TTC549 (cell line): ENCODE measurements at regions not wholly inside any gene's neighbourhood (a gene's known extent, or its start where the extent isn't known, plus 50 kb on each side); places are given as distances from the start of the nearest gene placed in this dataset.
A peak's percentile ranks its signal among the peaks of the same experiment; 100 is the strongest.

ENCODE experiments used
- FAIRE-seq: peaks from 2 replicates; lab custom pipeline; 2012; peaks lifted over from hg19 to GRCh38; lab: Jason Lieb, UNC

DNA sequence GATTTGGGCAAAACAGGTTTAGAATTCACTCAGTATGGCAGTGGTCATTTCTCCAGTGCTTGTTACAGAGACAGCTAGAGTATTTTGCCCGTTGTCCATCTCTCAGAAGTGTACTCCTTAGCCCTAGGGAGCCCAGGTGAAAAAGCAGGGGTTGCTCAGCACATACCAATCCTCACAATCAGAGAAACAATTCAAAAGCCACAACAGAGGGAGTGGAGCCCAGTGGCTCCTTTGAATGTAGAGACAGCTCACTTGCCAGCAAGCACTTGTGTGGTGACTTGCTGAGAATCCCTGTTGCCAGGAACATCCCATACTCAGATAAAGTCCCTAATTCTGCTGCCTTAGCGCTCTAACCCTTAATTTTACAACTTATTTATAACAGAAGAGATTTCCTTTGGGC is 1488.3 kb downstream of the RPA4 start:
- FAIRE-seq: no peak

- no peak for FAIRE-seq
Observed at GRCh38 chrX:98379134-98379533, 1495.4 kb downstream of the RPA4 start.

DNA sequence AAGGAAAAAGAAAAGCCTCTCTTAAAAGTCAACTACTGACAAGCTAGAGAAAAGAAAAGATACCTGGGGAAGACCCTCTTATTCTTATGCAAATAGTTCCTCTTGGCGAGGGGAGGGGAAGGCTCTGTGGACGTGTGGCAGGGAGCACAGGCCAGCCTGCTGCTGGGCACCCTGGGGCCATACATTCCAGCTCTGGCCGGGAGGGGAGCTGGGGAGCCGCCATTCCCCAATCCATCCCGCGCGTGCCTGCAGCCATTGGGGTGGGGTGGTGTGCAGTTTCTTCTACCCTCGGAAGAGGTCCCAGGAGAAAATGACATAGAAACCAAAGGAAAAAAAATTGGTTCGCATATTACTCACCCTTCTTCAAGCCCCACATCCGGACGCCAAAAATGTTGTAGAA is 1496.4 kb downstream of the RPA4 start:
- no peak for FAIRE-seq

DNA sequence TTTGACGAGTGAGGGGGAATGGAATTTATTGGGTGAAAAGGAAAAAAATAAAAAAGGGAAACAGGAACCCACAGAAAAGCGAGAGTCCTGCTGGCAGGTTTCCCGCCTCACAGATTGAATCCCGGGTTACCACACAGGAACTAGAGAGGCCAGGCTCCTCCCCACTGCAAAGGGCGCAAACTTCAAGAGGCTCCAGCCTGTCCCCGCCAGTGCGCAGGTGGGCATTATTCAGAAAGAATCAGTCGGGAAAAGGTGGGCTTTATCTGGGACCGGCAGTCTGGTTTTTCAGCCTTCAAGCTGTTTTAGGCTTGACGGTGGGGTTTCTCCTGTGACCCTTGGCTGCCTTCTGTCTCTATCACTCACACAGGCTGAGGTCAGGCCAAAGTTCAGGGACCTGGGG is 1496.8 kb downstream of the RPA4 start:
- no peak for FAIRE-seq

DNA sequence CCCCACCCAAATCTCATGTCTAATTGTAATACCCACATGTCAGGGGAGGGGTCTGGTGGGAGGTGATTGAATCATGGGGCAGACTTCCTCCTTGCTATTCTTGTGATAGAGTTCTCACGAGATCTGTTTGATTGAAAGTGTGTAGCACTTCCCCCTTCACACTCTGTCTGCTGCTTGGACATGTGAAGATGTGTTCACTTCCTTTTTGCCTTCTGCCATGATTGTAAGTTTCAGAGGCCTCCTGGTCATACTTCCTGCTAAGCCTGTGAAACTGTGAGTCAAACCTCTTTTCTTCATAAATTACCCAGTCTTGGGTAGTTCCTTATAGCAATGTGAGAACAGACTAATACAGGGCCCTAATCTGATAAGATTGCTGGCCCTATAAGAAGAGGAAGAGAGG is 1514.8 kb downstream of the RPA4 start:
- no peak for FAIRE-seq

GRCh38 chrX:98405376-98405775 is 1521.7 kb downstream of the RPA4 start:
- FAIRE-seq: no peak

GRCh38 chrX:98407584-98407983 is 1523.9 kb downstream of the RPA4 start:
- FAIRE-seq: no peak

- no peak for FAIRE-seq
Observed at GRCh38 chrX:98409867-98410266, 1526.2 kb downstream of the RPA4 start.

GRCh38 chrX:98412058-98412457 is 1528.3 kb downstream of the RPA4 start:
- no peak for FAIRE-seq

- FAIRE-seq: no peak
Observed at GRCh38 chrX:98422536-98422935, 1538.8 kb downstream of the RPA4 start.

- no peak for FAIRE-seq
Observed at GRCh38 chrX:98432413-98432812, 1548.7 kb downstream of the RPA4 start.

DNA sequence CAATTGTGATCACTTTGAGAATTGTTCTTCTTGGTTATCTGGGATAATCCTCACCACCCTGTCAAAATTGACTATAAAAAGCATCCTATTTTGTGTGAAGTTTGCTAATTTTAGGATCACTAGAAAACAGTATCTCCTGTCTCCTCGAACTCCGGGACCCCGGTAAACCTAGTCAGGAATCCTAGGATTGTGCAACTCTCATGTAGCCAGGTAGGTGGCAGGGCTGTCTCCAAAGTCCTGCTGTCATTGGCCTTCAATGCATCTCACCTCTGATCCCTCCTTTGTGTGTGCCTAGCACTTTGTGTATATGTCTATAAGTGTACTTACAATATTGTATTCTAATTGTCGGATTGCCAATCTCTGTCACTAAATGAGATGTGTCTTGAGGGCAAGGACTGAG is 1564.8 kb downstream of the RPA4 start:
- no peak for FAIRE-seq

DNA sequence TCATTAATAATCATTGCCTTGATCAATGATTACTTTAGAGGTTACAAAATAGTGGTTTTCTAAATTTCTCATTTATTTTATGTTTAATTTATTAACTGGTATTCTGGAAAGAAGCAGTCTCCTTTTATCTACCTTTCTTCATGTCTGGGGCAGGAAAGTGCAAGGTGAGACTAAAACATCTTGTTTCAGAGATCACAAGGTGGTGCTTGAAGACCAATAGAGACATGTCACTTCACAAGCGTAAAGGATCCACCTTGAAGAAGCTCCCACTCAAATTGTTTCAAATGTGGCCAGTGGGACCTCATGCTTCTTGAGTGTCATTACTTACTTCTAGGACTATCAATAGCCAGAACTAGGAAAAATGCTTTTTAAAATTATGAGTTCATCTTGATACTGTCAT is 1568.7 kb downstream of the RPA4 start:
- no peak for FAIRE-seq

DNA sequence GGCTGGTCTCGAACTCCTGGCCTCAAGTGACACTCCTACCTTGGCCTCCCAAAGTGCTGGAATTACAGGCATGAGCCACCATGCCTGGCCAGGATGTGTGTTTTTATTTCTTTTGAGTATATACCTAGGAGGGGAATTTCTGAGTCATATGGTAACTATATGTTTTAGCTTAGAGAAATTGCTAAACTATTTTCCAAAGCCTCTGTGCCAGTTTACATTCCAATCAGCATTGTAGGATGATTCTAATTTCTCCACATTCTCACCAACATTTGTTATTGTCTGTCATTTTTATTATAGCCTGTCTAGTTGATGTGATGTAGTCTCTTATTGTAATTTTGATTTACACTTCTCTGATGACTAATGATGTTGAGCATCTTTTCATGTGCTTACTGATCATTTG is 1576.0 kb downstream of the RPA4 start:
- no peak for FAIRE-seq

GRCh38 chrX:98480606-98481005 is 1596.9 kb downstream of the RPA4 start:
- no peak for FAIRE-seq

DNA sequence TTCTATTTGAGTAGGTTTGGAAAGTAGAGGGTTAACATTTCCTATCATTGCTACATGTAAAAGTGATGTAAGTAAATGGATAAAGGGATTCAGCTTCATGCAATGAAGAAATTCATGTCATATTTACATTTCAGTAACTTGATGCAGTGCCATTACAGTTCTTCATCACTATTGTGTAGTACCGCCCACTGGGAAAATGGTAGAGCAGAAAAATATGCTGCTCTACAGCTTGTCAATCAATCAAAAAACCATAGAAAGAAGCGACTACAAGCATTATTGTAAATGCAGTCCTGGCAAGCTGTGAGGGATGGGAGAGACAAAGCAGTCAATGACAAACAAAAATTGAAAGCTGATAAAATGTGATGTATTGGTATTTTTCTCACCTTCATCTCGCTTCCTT is 1597.9 kb downstream of the RPA4 start:
- FAIRE-seq: no peak

- FAIRE-seq: no peak
Observed at GRCh38 chrX:98490670-98491069, 1607.0 kb downstream of the RPA4 start.

GRCh38 chrX:98501426-98501825 is 1617.7 kb downstream of the RPA4 start:
- no peak for FAIRE-seq

DNA sequence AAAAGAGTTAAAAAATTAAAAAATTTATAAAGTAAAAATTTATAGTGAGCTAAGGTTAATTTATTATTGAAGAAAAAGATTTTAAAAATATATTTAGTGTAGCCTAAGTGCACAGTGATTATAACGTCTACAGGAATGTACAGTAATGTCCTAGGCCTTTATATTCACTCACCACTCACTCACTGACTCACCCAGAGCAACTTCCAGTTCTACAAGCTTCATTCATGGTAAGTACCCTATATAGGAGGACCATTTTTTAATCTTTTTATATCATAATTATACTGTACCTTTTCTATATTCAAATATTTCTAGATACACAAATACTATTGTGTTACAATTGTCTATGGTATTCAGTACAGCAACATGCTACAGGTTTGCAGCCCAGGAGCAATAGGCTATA is 1623.2 kb downstream of the RPA4 start:
- FAIRE-seq: no peak

GRCh38 chrX:98514032-98514431 is 1630.3 kb downstream of the RPA4 start:
- FAIRE-seq: no peak

GRCh38 chrX:98516120-98516519 is 1632.4 kb downstream of the RPA4 start:
- no peak for FAIRE-seq

DNA sequence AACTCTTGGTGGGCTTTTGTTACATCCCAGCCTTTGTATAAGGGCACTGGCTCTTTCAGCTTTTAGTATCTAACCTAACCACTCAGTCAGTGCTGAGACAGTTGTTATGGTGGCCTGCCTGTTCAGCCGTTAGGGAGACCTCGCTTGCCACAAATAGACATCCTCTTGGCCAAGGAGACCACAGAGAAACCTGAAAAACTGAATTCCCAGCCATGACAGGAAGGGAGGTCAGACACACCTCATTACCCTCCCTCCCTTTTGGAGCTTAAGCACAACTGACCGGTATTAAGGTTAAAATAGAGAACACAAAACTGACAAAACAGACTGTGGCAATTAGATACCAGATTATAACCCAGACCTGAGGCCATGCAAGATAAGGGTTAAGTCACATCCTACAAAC is 1639.3 kb downstream of the RPA4 start:
- FAIRE-seq: no peak

DNA sequence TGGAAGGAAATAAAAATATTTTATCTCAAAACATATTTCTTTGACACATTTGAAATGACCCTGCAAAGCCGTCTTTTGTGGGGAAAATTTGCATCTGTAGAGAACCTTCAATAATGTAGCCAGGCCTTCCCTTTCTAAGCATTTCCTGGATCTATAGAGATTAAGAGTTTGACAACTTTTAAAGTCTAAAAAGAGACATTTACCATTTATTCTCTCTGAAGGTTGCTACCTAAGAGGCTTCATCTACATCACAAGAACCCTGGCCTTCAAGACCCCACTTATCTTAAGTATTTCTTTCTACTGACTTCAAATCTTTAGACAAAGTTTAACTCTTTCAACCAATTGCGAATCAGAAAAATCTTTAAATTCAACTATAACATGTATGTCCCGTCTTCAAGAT is 1639.8 kb downstream of the RPA4 start:
- FAIRE-seq: no peak

- no peak for FAIRE-seq
Observed at GRCh38 chrX:98548519-98548918, 1664.8 kb downstream of the RPA4 start.

DNA sequence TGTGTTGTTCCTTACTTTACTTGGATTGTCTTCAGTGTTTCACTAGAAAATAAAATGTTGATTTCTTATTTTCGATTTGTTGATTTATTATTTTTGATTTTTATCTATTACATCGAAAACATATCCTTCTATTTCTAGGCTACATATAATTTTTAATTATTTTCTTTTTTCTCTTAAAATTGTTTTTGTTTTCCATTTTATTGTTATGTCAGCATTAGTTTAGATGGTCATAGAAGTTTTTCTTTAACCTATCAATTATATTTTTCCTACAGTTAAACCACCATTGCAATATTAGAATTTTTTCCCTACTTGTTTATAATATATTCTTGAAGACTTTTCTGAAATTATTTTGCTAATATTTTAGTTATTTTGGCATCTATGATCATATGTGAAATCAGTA is 1685.1 kb downstream of the RPA4 start:
- peak; percentile 33 for FAIRE-seq

DNA sequence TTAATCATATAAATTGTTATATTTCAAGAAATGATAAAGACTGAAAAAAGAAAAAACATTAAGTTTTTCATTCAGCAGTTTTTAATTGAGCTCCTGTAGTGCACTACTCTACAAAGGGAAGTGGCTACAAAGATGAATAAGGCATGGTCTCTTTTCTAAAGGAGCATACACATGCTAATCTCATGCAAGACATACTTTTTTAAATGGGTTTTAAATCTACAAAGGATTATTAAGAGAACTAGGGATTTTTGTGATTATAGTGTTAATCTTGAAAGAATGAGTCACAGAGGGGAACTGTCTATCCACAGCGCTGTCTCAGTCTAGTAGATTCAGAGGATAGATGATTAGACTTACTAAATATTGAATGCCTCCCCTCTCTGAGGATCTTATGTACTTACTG is 1722.2 kb downstream of the RPA4 start:
- no peak for FAIRE-seq
